HepG2 (cell line): ENCODE measurements at regions not wholly inside any gene's neighbourhood (a gene's known extent, or its start where the extent isn't known, plus 50 kb on each side); places are given as distances from the start of the nearest gene placed in this dataset.
A peak's percentile ranks its signal among the peaks of the same experiment; 100 is the strongest.

Source experiments
- ATAC-seq: fragments of 200-7000 bp; cut with Tn5 transposase; 3 replicates; pipeline ENCODE4 v1.9.1; 2020; ENCODE audit warnings: mild to moderate bottlenecking, moderate library complexity
- BruUV-seq: library from RNA; stranded (reverse); fragments of 400-500 nt; replicated peaks from 2 replicates; lab custom pipeline; 2021; lab: Mats Ljungman, UMichigan
- CTCF ChIA-PET: fragments of 300-600 bp; formaldehyde crosslinking; extraction: SDS; loops from one replicate; lab custom pipeline; 2021; ENCODE audit warnings: low total read pairs, inconsistent platforms, low intra/inter-chr PET ratio; lab: Yijun Ruan, JAX
- POLR2A ChIA-PET: fragments of 350-600 bp; sonication (Branson Sonifier 250); formaldehyde crosslinking; loops from one replicate; lab custom pipeline; 2020; ENCODE audit warnings: antibody characterized with exemption, inconsistent platforms; lab: Yijun Ruan, JAX
- DNase-seq: peaks from one replicate; pipeline ENCODE4 v3.0.0-alpha.2; 2015; ENCODE audit warnings: low spot score
- FAIRE-seq: peaks from 3 replicates; lab custom pipeline; 2011; peaks lifted over from hg19 to GRCh38; lab: Jason Lieb, UNC
- H2AFZ ChIP-seq: one replicate; pipeline ENCODE4 v1.6.1; 2011; ENCODE audit warnings: low read length, inconsistent platforms
- H3K27ac ChIP-seq: fragments of 300-600 bp; 3 replicates; pipeline ENCODE4 v1.8.0; 2011; ENCODE audit warnings: mixed run types, mild to moderate bottlenecking, mixed read lengths, low read length, inconsistent platforms; ENCODE audit not compliant: insufficient read depth; ENCODE audit errors: extremely low read length
- H3K27me3 ChIP-seq, 2 experiments: fragments of 200-600 bp in 1 of 2; 2 replicates in 1 of 2; 3 replicates in 1 of 2; pipeline versions ENCODE4 v1.6.0 to v1.8.0; 2011; ENCODE audit warnings: low read length in 2 of 2, mild to moderate bottlenecking in 2 of 2, moderate library complexity in 2 of 2, inconsistent platforms in 1 of 2; ENCODE audit not compliant: insufficient read depth in 2 of 2, control insufficient read depth in 1 of 2
- H3K36me3 ChIP-seq, 2 experiments: fragments of 200-600 bp in 1 of 2; replicated peaks in 1 of 2; 2 replicates in 1 of 2; 3 replicates in 1 of 2; pipeline versions ENCODE4 v1.5.1 to v1.8.0; 2011; ENCODE audit warnings: low read length in 2 of 2, inconsistent platforms in 1 of 2; ENCODE audit not compliant: insufficient read depth in 2 of 2, control insufficient read depth in 1 of 2
- H3K4me1 ChIP-seq: 2 replicates; pipeline ENCODE4 v1.5.1; 2012; ENCODE audit warnings: low read length, inconsistent platforms; ENCODE audit not compliant: insufficient read depth
- H3K4me2 ChIP-seq: 2 replicates; pipeline ENCODE4 v1.6.0; 2011; ENCODE audit warnings: low read depth, low read length, inconsistent platforms
- H3K4me3 ChIP-seq, 3 experiments: fragments of 200-600 bp in 1 of 3; sonication (generic), shearing (Covaris generic) in 1 of 3; replicated peaks in 1 of 3; 2 replicates each; pipeline ENCODE4 v1.5.1; 2011 to 2016; ENCODE audit warnings: low read length in 3 of 3, inconsistent platforms in 2 of 3, low read depth in 2 of 3, mild to moderate bottlenecking in 2 of 3, control low read depth in 1 of 3, mixed read lengths in 1 of 3; ENCODE audit not compliant: insufficient read depth in 1 of 3
- H3K79me2 ChIP-seq: one replicate; pipeline ENCODE4 v1.6.1; 2011; ENCODE audit warnings: low read length, inconsistent platforms; ENCODE audit not compliant: insufficient read depth
- H3K9ac ChIP-seq: 2 replicates; pipeline ENCODE4 v1.6.0; 2011; ENCODE audit warnings: mild to moderate bottlenecking, low read depth, low read length, inconsistent platforms; ENCODE audit not compliant: insufficient read depth
- H3K9me3 ChIP-seq: 2 replicates; pipeline ENCODE4 v1.5.1; 2012; ENCODE audit warnings: mild to moderate bottlenecking, low read length
- H4K20me1 ChIP-seq: 2 replicates; pipeline ENCODE4 v1.6.0; 2011; ENCODE audit warnings: inconsistent platforms, mild to moderate bottlenecking, low read length, moderate library complexity; ENCODE audit not compliant: insufficient read depth
- BCL6 ChIP-seq: IDR thresholded peaks from 2 replicates; pipeline ENCODE4 v1.6.1; 2016; ENCODE audit warnings: missing genetic modification reagents, missing compliant biosample characterization
- CHCHD3 ChIP-seq: sonication (generic); formaldehyde crosslinking; IDR thresholded peaks from 2 replicates; pipeline ENCODE4 v1.8.0; 2022; ENCODE audit warnings: mild to moderate bottlenecking, missing genetic modification reagents, moderate library complexity
- EED ChIP-seq: sonication (generic); formaldehyde crosslinking; IDR thresholded peaks from 2 replicates; pipeline ENCODE4 v1.5.0; 2020; ENCODE audit warnings: mild to moderate bottlenecking, missing genetic modification reagents
- FOXJ3 ChIP-seq: sonication (generic); formaldehyde crosslinking; IDR thresholded peaks from 2 replicates; pipeline ENCODE4 v1.4.0; 2020; ENCODE audit warnings: missing genetic modification reagents, mild to moderate bottlenecking, borderline replicate concordance
- MZF1 ChIP-seq: sonication (generic); formaldehyde crosslinking; IDR thresholded peaks from 2 replicates; pipeline ENCODE4 v1.8.1; 2023; ENCODE audit warnings: mild to moderate bottlenecking, missing genetic modification reagents, borderline replicate concordance
- PAXIP1 ChIP-seq: sonication (generic); formaldehyde crosslinking; conservative IDR thresholded peaks from 2 replicates; pipeline ENCODE4 v1.4.0; 2020; ENCODE audit warnings: mild to moderate bottlenecking, missing genetic modification reagents, moderate library complexity
- PHF21A ChIP-seq: sonication (generic); formaldehyde crosslinking; IDR thresholded peaks from 2 replicates; pipeline ENCODE4 v1.5.0; 2020; ENCODE audit warnings: mild to moderate bottlenecking, missing genetic modification reagents
- SOX6 ChIP-seq, 2 experiments: fragments of 450-650 bp in 1 of 2; sonication (generic) in 1 of 2; formaldehyde crosslinking in 1 of 2; IDR thresholded peaks; 2 replicates each; pipeline versions ENCODE4 v1.4.0 to v1.6.1; 2017 to 2020; ENCODE audit warnings: antibody characterized with exemption in 1 of 2, mild to moderate bottlenecking in 1 of 2, missing genetic modification reagents in 1 of 2
- XBP1 ChIP-seq: sonication (generic); formaldehyde crosslinking; IDR thresholded peaks from 2 replicates; pipeline ENCODE4 v1.5.0; 2020; ENCODE audit warnings: missing genetic modification reagents
- ZNF235 ChIP-seq: sonication (generic); formaldehyde crosslinking; IDR thresholded peaks from 2 replicates; pipeline ENCODE4 v1.8.1; 2023; ENCODE audit warnings: mild to moderate bottlenecking, missing genetic modification reagents, borderline replicate concordance
- ZNF512B ChIP-seq: sonication (generic); formaldehyde crosslinking; IDR thresholded peaks from 2 replicates; pipeline ENCODE4 v1.5.1; 2020; ENCODE audit warnings: missing genetic modification reagents, mild to moderate bottlenecking, borderline replicate concordance
- ZNF589 ChIP-seq: sonication (generic); formaldehyde crosslinking; conservative IDR thresholded peaks from 2 replicates; pipeline ENCODE4 v1.8.0; 2022; ENCODE audit warnings: mild to moderate bottlenecking, moderate library complexity, missing genetic modification reagents
- ZSCAN22 ChIP-seq: sonication (generic); formaldehyde crosslinking; IDR thresholded peaks from 2 replicates; pipeline ENCODE4 v1.4.0; 2020; ENCODE audit warnings: mild to moderate bottlenecking, missing genetic modification reagents
- ZUFSP ChIP-seq: sonication (generic); formaldehyde crosslinking; IDR thresholded peaks from 2 replicates; pipeline ENCODE4 v1.9.0; 2021; ENCODE audit warnings: missing genetic modification reagents, mild to moderate bottlenecking, borderline replicate concordance
- WGBS: methylation state at CpG from one replicate; pipeline ENCODE4 v1.1.6; 2017; ENCODE audit warnings: low lambda C conversion rate; 5-methylcytosine and 5-hydroxymethylcytosine counted together
- in situ Hi-C: cut with HindIII; loops from 2 replicates; pipeline ENCODE4 v1.10.0; 2017; ENCODE audit warnings: low pct_unique_long_range_greater_than_20kb; ENCODE audit not compliant: extremely low pct_ligation_motif_present
- intact Hi-C: fragments of 100-400 bp; cut with micrococcal nuclease; formaldehyde crosslinking; loops from one replicate; pipeline ENCODE4 v1.10.0; 2022; ENCODE audit not compliant: unreplicated experiment

- TF ChIP-seq ZNF512B (CRISPR knock-in tag) (peak; percentile 60; the same call in 1 of the 2 replicates), SOX6 (IDR thresholded peaks at IDR 0.05) (no peak), SOX6 (CRISPR knock-in tag; IDR thresholded peaks at IDR 0.05) (peak; percentile 55), PAXIP1 (CRISPR knock-in tag) (0 out of 2 replicates have a peak, but pooled peaks have one; percentile 28)
Observed at GRCh38 chr10:46229144-46229563, 57.6 kb upstream of the ANTXRL start (continued).

GRCh38 chr10:46230615-46231014 lies 56.2 kb upstream of the ANTXRL start:
- H3K27ac ChIP-seq, result no peak overlapping the region
- FAIRE-seq (no peak), ATAC-seq (no peak), DNase-seq (no peak)
- BruUV-seq, result no TSS peak
- intact Hi-C loops (no loop called here), in situ Hi-C loops (no loop called here)
- H3K36me3 ChIP-seq, result no peaks in the 10 kb centered on the region
- no peak overlapping the region for H3K4me3 ChIP-seq
- peaks cover 21% of the 10 kb centered on the region for H3K4me1 ChIP-seq
- 40% methylated on average over 5 of the region's 5 CpGs for whole genome bisulfite sequencing
- ChIA-PET CTCF (no interaction called here), POLR2A (no interaction called here)
- peaks cover 0 to 14% of the 10 kb centered on the region in 2 experiments; a peak in 3 of 5 replicates for H3K27me3 ChIP-seq
- H3K9me3 ChIP-seq, result no peaks in the 10 kb centered on the region
- H3K9ac ChIP-seq, result no peak overlapping the region
- H4K20me1 ChIP-seq, result no peaks in the 10 kb centered on the region
- no peaks in the 10 kb centered on the region for H3K79me2 ChIP-seq
- H3K4me2 ChIP-seq, result no peak overlapping the region
- H2AFZ ChIP-seq, result no peak overlapping the region
- TF ChIP-seq ZSCAN22 (CRISPR knock-in tag), result no peak
- no peak for TF ChIP-seq XBP1
- TF ChIP-seq MZF1 (CRISPR knock-in tag), result no peak
- no peak for TF ChIP-seq EED (CRISPR knock-in tag)
- no peak for TF ChIP-seq BCL6 (CRISPR knock-in tag)
- no peak for TF ChIP-seq CHCHD3
- no peak for TF ChIP-seq ZNF589 (CRISPR knock-in tag)
- TF ChIP-seq ZNF235 (CRISPR knock-in tag), result no peak
- TF ChIP-seq ZUFSP (CRISPR knock-in tag), result no peak
- TF ChIP-seq FOXJ3, result no peak
- no peak for TF ChIP-seq PHF21A (CRISPR knock-in tag)
